ENCODE measurements at regions not wholly inside any gene's neighbourhood (a gene's known extent, or its start where the extent isn't known, plus 50 kb on each side); places are given as distances from the start of the nearest gene placed in this dataset.

- TF ChIP-seq, protein P1, sequence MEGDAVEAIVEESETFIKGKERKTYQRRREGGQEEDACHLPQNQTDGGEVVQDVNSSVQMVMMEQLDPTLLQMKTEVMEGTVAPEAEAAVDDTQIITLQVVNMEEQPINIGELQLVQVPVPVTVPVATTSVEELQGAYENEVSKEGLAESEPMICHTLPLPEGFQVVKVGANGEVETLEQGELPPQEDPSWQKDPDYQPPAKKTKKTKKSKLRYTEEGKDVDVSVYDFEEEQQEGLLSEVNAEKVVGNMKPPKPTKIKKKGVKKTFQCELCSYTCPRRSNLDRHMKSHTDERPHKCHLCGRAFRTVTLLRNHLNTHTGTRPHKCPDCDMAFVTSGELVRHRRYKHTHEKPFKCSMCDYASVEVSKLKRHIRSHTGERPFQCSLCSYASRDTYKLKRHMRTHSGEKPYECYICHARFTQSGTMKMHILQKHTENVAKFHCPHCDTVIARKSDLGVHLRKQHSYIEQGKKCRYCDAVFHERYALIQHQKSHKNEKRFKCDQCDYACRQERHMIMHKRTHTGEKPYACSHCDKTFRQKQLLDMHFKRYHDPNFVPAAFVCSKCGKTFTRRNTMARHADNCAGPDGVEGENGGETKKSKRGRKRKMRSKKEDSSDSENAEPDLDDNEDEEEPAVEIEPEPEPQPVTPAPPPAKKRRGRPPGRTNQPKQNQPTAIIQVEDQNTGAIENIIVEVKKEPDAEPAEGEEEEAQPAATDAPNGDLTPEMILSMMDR (IDR thresholded peaks at IDR 0.05): no peak
- no peak for TF ChIP-seq POLR2A (IDR thresholded peaks at IDR 0.05)
Measured at GRCh38 chr4:125784741-125785140, 470.0 kb downstream of the FAT4 start.

All from Peyer's patch (tissue), 4 donors.